ENCODE measurements at regions not wholly inside any gene's neighbourhood (a gene's known extent, or its start where the extent isn't known, plus 50 kb on each side); places are given as distances from the start of the nearest gene placed in this dataset.
"Not testable (repeated sequence)": the region's sequence is repeated elsewhere in the genome, so short reads cannot be mapped to it uniquely, and the experiment has no call there.

DNA sequence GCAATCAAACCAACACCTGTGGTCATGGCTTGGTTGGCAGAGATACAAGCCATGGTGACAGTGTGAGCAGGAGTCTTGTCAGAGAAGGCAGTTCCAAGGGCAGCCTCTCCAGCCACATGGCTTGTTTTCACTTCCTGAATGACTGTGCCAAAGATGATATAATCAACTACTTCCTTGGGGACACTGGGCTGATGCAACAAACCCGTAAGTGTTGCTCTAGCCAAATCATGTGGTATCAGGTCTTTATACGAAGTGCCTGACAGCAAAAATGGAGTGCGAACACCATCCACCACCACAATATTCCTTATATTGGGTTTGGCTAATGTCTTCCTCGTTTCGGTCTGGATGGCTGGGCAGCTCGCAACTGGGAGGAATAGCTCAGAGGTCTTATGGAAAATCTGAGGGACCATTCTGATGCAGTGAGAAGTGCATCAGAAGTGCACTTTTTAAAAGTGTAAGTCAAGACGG, 922.0 kb downstream of the NLGN4X start:
- H3K27me3 Mint-ChIP-seq (ENCODE audit: low read depth), result no peaks in the 10 kb centered on the region
- TF ChIP-seq, protein P1, sequence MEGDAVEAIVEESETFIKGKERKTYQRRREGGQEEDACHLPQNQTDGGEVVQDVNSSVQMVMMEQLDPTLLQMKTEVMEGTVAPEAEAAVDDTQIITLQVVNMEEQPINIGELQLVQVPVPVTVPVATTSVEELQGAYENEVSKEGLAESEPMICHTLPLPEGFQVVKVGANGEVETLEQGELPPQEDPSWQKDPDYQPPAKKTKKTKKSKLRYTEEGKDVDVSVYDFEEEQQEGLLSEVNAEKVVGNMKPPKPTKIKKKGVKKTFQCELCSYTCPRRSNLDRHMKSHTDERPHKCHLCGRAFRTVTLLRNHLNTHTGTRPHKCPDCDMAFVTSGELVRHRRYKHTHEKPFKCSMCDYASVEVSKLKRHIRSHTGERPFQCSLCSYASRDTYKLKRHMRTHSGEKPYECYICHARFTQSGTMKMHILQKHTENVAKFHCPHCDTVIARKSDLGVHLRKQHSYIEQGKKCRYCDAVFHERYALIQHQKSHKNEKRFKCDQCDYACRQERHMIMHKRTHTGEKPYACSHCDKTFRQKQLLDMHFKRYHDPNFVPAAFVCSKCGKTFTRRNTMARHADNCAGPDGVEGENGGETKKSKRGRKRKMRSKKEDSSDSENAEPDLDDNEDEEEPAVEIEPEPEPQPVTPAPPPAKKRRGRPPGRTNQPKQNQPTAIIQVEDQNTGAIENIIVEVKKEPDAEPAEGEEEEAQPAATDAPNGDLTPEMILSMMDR (IDR thresholded peaks at IDR 0.05), result no peak
- peaks cover 16% of the 10 kb centered on the region for H3K9me3 Mint-ChIP-seq (ENCODE audit: low read depth)
- no peak overlapping the region for H3K27ac Mint-ChIP-seq (ENCODE audit: unreplicated experiment)
- no peaks in the 10 kb centered on the region for H3K4me1 Mint-ChIP-seq (ENCODE audit: low read depth)
- H3K36me3 Mint-ChIP-seq (ENCODE audit: low read depth), result no peaks in the 10 kb centered on the region
- no peak for DNase-seq (ENCODE audit: low spot score)
- H3K4me3 Mint-ChIP-seq (ENCODE audit: unreplicated experiment), result no peak overlapping the region

DNA sequence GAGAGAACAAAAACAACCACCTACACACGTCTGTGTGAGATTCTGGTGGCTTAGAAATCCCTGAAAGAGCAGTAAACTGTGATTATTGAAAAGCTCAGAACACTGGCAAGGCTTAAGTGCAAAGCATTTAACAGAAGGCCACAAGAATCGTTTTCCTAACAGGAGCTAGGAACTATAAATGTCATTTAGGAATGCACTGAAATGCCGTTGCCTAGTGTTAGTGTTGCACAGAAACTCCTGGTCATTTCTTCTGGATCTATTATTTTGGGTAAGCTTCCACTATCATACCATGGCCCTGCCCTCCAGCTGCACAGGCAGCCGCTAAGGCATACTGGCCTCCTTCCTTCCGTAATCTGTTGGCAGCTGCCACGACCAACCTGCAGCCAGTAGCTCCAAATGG, 923.2 kb downstream of the NLGN4X start:
- TF ChIP-seq, protein P1 (IDR thresholded peaks at IDR 0.05), result no peak
- Mint-ChIP-seq H3K36me3 (ENCODE audit: low read depth) (no peaks in the 10 kb centered on the region), H3K4me3 (ENCODE audit: unreplicated experiment) (no peak overlapping the region), H3K4me1 (ENCODE audit: low read depth) (no peaks in the 10 kb centered on the region), H3K9me3 (ENCODE audit: low read depth) (peaks cover 16% of the 10 kb centered on the region), H3K27ac (ENCODE audit: unreplicated experiment) (no peak overlapping the region), H3K27me3 (ENCODE audit: low read depth) (no peaks in the 10 kb centered on the region)
- DNase-seq (ENCODE audit: low spot score), result no peak

DNA sequence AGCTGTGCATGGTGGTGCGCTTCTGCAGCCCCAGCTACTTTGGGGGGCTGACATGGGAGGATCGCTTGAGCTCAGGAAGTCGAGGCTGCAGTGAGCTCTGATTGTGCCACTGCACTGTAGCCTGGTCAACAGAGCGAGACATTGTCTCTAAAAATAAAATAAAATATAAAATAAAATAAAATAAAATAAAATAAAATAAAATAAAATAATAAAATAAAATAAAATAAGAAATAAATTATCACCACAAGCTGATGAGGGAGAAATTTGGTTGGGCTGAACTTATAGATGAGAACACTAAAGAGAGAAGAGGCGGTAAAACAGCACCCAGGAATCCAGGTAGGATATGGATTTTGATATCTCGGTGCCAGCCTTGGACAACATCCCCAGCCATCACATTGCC, 933.7 kb downstream of the NLGN4X start:
- Mint-ChIP-seq H3K4me3 (ENCODE audit: unreplicated experiment) (no peak overlapping the region), H3K27me3 (ENCODE audit: low read depth) (no peaks in the 10 kb centered on the region), H3K4me1 (ENCODE audit: low read depth) (no peaks in the 10 kb centered on the region), H3K27ac (ENCODE audit: unreplicated experiment) (no peak overlapping the region), H3K9me3 (ENCODE audit: low read depth) (peaks cover 12% of the 10 kb centered on the region), H3K36me3 (ENCODE audit: low read depth) (no peaks in the 10 kb centered on the region)
- no peak for DNase-seq (ENCODE audit: low spot score)
- TF ChIP-seq, protein P1 (IDR thresholded peaks at IDR 0.05), result no peak

DNA sequence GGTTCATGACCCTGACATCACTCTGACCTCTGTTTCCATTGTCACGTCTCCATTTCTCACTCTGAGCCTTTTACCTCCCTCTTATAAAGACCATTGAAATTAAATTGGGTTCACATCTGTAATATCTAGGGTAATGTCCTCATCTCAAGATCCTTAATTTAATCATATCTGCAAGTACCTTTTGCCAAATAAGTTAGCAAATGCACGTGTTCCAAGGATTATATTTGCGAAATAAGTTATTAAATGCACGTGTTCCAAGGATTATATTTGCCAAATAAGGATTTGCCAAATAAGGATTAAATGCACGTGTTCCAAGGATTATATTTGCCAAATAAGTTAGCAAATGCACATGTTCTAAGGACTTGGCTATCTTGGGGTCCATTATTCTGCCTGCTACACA, 938.0 kb downstream of the NLGN4X start:
- TF ChIP-seq, protein P1 (IDR thresholded peaks at IDR 0.05), result no peak
- H3K27ac Mint-ChIP-seq (ENCODE audit: unreplicated experiment), result no peak overlapping the region
- H3K36me3 Mint-ChIP-seq (ENCODE audit: low read depth), result no peaks in the 10 kb centered on the region

DNA sequence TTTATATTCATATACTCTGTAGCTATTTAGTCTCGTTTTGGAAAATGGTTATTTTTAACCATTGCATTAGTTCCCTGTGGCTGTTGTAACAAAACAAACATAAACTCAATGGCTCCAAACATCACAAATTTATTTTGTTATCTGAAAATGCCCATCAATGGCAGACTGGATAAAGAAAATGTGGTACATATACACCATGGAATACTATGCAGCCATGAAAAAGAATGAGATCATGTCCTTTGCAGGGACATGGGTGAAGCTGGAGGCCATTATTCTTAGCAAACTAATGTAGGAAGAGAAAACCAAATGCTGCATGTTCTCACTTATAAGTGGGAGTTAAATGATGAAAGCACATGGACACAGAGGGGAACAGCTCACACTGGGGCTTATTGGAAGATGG, 938.7 kb downstream of the NLGN4X start:
- H3K4me1 Mint-ChIP-seq (ENCODE audit: low read depth); H3K36me3 Mint-ChIP-seq (ENCODE audit: low read depth); H3K27ac Mint-ChIP-seq (ENCODE audit: unreplicated experiment); DNase-seq (ENCODE audit: low spot score); H3K4me3 Mint-ChIP-seq (ENCODE audit: unreplicated experiment); H3K27me3 Mint-ChIP-seq (ENCODE audit: low read depth): not testable (repeated sequence)
- H3K9me3 Mint-ChIP-seq (ENCODE audit: low read depth), result peaks cover 39% of the 10 kb centered on the region

More for the DNA sequence above, 938.0 kb downstream of the NLGN4X start:
- Mint-ChIP-seq H3K9me3 (ENCODE audit: low read depth) (peaks cover 39% of the 10 kb centered on the region), H3K4me1 (ENCODE audit: low read depth) (no peaks in the 10 kb centered on the region), H3K4me3 (ENCODE audit: unreplicated experiment) (no peak overlapping the region), H3K27me3 (ENCODE audit: low read depth) (no peaks in the 10 kb centered on the region)
- DNase-seq (ENCODE audit: low spot score), result no peak

DNA sequence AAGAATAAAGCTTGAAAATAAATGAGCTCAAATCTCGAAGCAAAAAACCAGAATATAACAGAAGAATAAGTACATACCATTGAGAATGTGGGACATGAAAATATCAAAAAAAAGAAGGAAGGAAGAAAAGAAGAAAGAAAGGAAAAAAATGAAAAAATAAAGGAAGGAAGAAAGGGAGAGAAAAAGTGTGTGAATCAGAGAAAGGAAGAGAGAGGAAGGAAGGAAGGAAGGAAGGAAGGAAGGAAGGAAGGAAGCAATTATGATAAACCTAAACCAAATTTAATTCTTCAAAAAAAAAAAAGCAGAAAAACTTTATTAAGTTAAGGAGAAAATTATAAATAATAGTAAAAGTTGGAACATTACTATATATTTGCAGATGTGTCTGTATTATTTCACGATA, 949.8 kb downstream of the NLGN4X start:
- DNase-seq (ENCODE audit: low spot score), result no peak
- no peak overlapping the region for H3K27ac Mint-ChIP-seq (ENCODE audit: unreplicated experiment)
- no peaks in the 10 kb centered on the region for H3K4me1 Mint-ChIP-seq (ENCODE audit: low read depth)
- TF ChIP-seq, protein P1 (IDR thresholded peaks at IDR 0.05), result no peak
- no peaks in the 10 kb centered on the region for H3K27me3 Mint-ChIP-seq (ENCODE audit: low read depth)
- no peak overlapping the region for H3K4me3 Mint-ChIP-seq (ENCODE audit: unreplicated experiment)
- H3K36me3 Mint-ChIP-seq (ENCODE audit: low read depth), result no peaks in the 10 kb centered on the region
- peaks cover 27% of the 10 kb centered on the region for H3K9me3 Mint-ChIP-seq (ENCODE audit: low read depth)
